Gastrocnemius medialis (tissue), 4 donors: ENCODE measurements at regions not wholly inside any gene's neighbourhood (a gene's known extent, or its start where the extent isn't known, plus 50 kb on each side); places are given as distances from the start of the nearest gene placed in this dataset.

Source experiments
- CTCF ChIP-seq, 5 experiments: fragments of 450-650 bp in 3 of 5; fragments of 200-600 bp in 2 of 5; sonication (generic) in 2 of 5; IDR thresholded peaks in 4 of 5; conservative IDR thresholded peaks in 1 of 5; 1 replicate in 4 of 5; 2 replicates in 1 of 5; pipeline ENCODE4 v1.5.1; 2016 to 2019; ENCODE audit warnings: antibody characterized with exemption in 5 of 5, mild to moderate bottlenecking in 3 of 5, moderate library complexity in 3 of 5
- POLR2A ChIP-seq, 2 donors: fragments of 450-650 bp; IDR thresholded peaks; one replicate each; pipeline ENCODE4 v1.6.1; 2017; ENCODE audit warnings: antibody characterized with exemption in 2 of 2, mild to moderate bottlenecking in 2 of 2, moderate library complexity in 2 of 2

- TF ChIP-seq CTCF (IDR thresholded peaks at IDR 0.05 in 4 of 5, conservative IDR thresholded peaks at IDR 0.05 in 1 of 5) (no peak), POLR2A (IDR thresholded peaks at IDR 0.05) (no peak)
These were observed 499.4 kb downstream of the GALR1 start for GRCh38 chr18:77749089-77749488.
